GM18499 (cell line): ENCODE measurements at regions not wholly inside any gene's neighbourhood (a gene's known extent, or its start where the extent isn't known, plus 50 kb on each side); places are given as distances from the start of the nearest gene placed in this dataset.

ENCODE experiments used
- ATAC-seq: cut with Tn5 transposase; IDR thresholded peaks from one replicate; pipeline ENCODE4 v1.9.1; 2021; ENCODE audit warnings: moderate number of reproducible peaks; ENCODE audit not compliant: insufficient read depth, unreplicated experiment

- ATAC-seq, result no peak
Measured at GRCh38 chr15:69795601-69796000, 302.1 kb downstream of the TLE3 start.

- no peak for ATAC-seq
Measured at GRCh38 chr15:69797051-69797595, 300.6 kb downstream of the TLE3 start.

- ATAC-seq, result no peak
Measured at GRCh38 chr15:69797615-69798014, 300.1 kb downstream of the TLE3 start.

- ATAC-seq, result no peak
Measured at GRCh38 chr15:69798481-69799250, 299.1 kb downstream of the TLE3 start.

- ATAC-seq, result no peak
Measured at GRCh38 chr15:69801144-69801543, 296.6 kb downstream of the TLE3 start.

- no peak for ATAC-seq
Measured at GRCh38 chr15:69802432-69802831, 295.3 kb downstream of the TLE3 start.

- ATAC-seq, result no peak
Measured at GRCh38 chr15:69804786-69805185, 292.9 kb downstream of the TLE3 start.

- no peak for ATAC-seq
Measured at GRCh38 chr15:69805248-69805953, 292.3 kb downstream of the TLE3 start.

- no peak for ATAC-seq
Measured at GRCh38 chr15:69806287-69806915, 291.3 kb downstream of the TLE3 start.

GRCh38 chr15:69807721-69808120, 290.0 kb downstream of the TLE3 start:
- ATAC-seq, result no peak

GRCh38 chr15:69808756-69809155, 289.0 kb downstream of the TLE3 start:
- no peak for ATAC-seq

GRCh38 chr15:69809421-69809820, 288.3 kb downstream of the TLE3 start:
- no peak for ATAC-seq

- no peak for ATAC-seq
Measured at GRCh38 chr15:69810431-69811354, 287.0 kb downstream of the TLE3 start.

GRCh38 chr15:69812861-69813261, 284.9 kb downstream of the TLE3 start:
- no peak for ATAC-seq

- no peak for ATAC-seq
Measured at GRCh38 chr15:69813881-69814280, 283.8 kb downstream of the TLE3 start.

GRCh38 chr15:69814932-69815331, 282.8 kb downstream of the TLE3 start:
- no peak for ATAC-seq

- ATAC-seq, result no peak
Measured at GRCh38 chr15:69815793-69816192, 281.9 kb downstream of the TLE3 start.

- ATAC-seq, result no peak
Measured at GRCh38 chr15:69816522-69816921, 281.2 kb downstream of the TLE3 start.

- no peak for ATAC-seq
Measured at GRCh38 chr15:69818529-69818928, 279.2 kb downstream of the TLE3 start.

- no peak for ATAC-seq
Measured at GRCh38 chr15:69819371-69819770, 278.3 kb downstream of the TLE3 start.
